SK-N-SH treated with all-trans-retinoic acid at 6 μM for 48 hours (cell line): ENCODE measurements at regions not wholly inside any gene's neighbourhood (a gene's known extent, or its start where the extent isn't known, plus 50 kb on each side); places are given as distances from the start of the nearest gene placed in this dataset.

ENCODE experiments used
- ZFP3 ChIP-seq: fragments of 250-450 bp; sonication (Bioruptor Pico); IDR thresholded peaks from 2 replicates; pipeline ENCODE4 v1.5.0; 2020; ENCODE audit warnings: mild to moderate bottlenecking, moderate library complexity
- ZNF565 ChIP-seq: fragments of 450-650 bp; formaldehyde crosslinking; conservative IDR thresholded peaks from 2 replicates; pipeline ENCODE4 v1.5.0; 2020; ENCODE audit warnings: low read depth, mild to moderate bottlenecking, moderate library complexity

- TF ChIP-seq ZNF565, result no peak
- TF ChIP-seq ZFP3 (CRISPR knock-in tag), result no peak
Measured at GRCh38 chr9:101877439-101877838, 139.0 kb upstream of the GRIN3A start.
